KOPT-K1 (cell line): ENCODE measurements at regions not wholly inside any gene's neighbourhood (a gene's known extent, or its start where the extent isn't known, plus 50 kb on each side); places are given as distances from the start of the nearest gene placed in this dataset.

Experiments used
- H3K27ac ChIP-seq: fragments of 200-600 bp; sonication (generic); 2 replicates; pipeline ENCODE4 v1.5.1; 2016; ENCODE audit warnings: antibody characterized with exemption, mild to moderate bottlenecking, low read depth, low read length; ENCODE audit not compliant: poor library complexity, severe bottlenecking
- H3K36me3 ChIP-seq: fragments of 200-600 bp; sonication (generic); 2 replicates; pipeline ENCODE4 v1.5.1; 2017; ENCODE audit warnings: antibody characterized with exemption, mild to moderate bottlenecking, low read length, moderate library complexity; ENCODE audit not compliant: insufficient read depth
- H3K9me3 ChIP-seq: fragments of 200-600 bp; sonication (generic); 2 replicates; pipeline ENCODE4 v1.5.1; 2017; ENCODE audit warnings: antibody characterized with exemption, low read length, mild to moderate bottlenecking; ENCODE audit not compliant: insufficient read depth, poor library complexity, severe bottlenecking

DNA sequence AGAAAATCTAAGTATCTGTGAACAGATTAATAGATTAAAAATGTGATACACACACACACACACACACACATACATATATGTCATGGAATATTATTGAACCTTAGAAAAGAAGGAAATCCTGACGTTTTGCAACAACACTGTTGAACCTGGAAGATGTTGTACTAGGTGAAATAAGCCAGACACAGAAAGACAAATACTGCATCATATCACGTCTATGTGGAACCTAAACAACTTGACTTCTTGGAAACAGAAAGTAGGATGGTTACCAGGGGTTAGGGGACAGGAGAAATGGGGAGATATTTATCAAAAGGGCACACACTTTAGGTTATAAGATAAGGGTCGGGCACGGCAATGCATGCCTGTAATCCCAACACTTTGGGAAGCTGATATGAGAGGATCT, 698.4 kb upstream of the ID2 start:
- no peak overlapping the region for H3K27ac ChIP-seq
- peaks cover 12% of the 10 kb centered on the region for H3K9me3 ChIP-seq
- H3K36me3 ChIP-seq, result no peaks in the 10 kb centered on the region

GRCh38 chr2:7983912-7984311, 697.9 kb upstream of the ID2 start:
- H3K9me3 ChIP-seq, result peaks cover 12% of the 10 kb centered on the region
- no peaks in the 10 kb centered on the region for H3K36me3 ChIP-seq
- H3K27ac ChIP-seq, result no peak overlapping the region

- Histone ChIP-seq H3K36me3 (no peaks in the 10 kb centered on the region), H3K27ac (no peak overlapping the region), H3K9me3 (peaks cover 12% of the 10 kb centered on the region)
These were observed 697.0 kb upstream of the ID2 start for GRCh38 chr2:7984693-7985353.

DNA sequence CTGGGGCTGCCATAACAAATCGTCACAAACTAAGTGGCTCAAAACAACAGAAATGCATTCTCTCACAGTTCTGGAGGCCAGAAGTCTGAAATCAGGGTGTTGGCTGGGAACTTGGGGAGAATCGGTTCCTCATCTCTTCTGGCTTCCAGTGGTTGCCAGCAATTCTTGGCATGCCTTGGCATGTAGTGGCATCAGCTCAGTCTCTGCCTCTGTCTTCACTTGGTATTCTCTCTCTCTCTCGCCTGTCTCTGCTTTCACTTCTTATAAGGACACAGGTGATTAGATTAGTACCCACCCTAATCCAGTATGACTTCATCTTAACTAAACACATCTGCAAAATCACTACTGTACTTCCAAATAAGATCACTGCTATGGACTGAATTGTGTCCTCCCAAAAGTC, 695.4 kb upstream of the ID2 start:
- Histone ChIP-seq H3K9me3 (peaks cover 12% of the 10 kb centered on the region), H3K27ac (no peak overlapping the region), H3K36me3 (no peaks in the 10 kb centered on the region)

- Histone ChIP-seq H3K36me3 (no peaks in the 10 kb centered on the region), H3K9me3 (peaks cover 4% of the 10 kb centered on the region), H3K27ac (no peak overlapping the region)
These were observed 693.9 kb upstream of the ID2 start for GRCh38 chr2:7987992-7988391.

GRCh38 chr2:7988440-7988839, 693.4 kb upstream of the ID2 start:
- H3K9me3 ChIP-seq, result peaks cover 4% of the 10 kb centered on the region
- H3K36me3 ChIP-seq, result no peaks in the 10 kb centered on the region
- no peak overlapping the region for H3K27ac ChIP-seq

DNA sequence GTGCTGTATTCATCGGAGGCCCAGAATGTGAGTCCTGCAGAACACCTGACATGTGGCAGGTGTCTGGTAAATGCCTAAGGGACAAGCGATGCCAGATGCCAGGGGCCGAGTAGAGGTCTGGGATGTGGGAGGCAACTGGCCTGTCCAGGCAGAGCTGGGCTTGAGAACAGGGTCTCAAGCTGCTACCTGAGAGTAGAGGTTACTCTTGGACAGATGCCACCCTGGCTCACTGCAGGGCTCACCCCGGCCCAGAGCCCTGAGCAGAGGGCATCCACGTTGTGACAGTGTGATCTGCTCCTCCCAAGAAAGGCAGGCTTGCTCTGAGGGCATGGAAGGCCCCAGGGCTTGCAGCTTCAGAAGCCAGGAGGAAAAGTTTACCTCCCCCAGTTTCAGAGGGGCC, 692.0 kb upstream of the ID2 start:
- H3K36me3 ChIP-seq, result no peaks in the 10 kb centered on the region
- H3K27ac ChIP-seq, result no peak overlapping the region
- peaks cover 4% of the 10 kb centered on the region for H3K9me3 ChIP-seq

GRCh38 chr2:7992612-7993602, 688.9 kb upstream of the ID2 start:
- H3K27ac ChIP-seq, result no peak overlapping the region
- H3K36me3 ChIP-seq, result no peaks in the 10 kb centered on the region
- H3K9me3 ChIP-seq, result no peaks in the 10 kb centered on the region

GRCh38 chr2:7994397-7994951, 687.4 kb upstream of the ID2 start:
- Histone ChIP-seq H3K27ac (no peak overlapping the region), H3K36me3 (no peaks in the 10 kb centered on the region), H3K9me3 (no peaks in the 10 kb centered on the region)

DNA sequence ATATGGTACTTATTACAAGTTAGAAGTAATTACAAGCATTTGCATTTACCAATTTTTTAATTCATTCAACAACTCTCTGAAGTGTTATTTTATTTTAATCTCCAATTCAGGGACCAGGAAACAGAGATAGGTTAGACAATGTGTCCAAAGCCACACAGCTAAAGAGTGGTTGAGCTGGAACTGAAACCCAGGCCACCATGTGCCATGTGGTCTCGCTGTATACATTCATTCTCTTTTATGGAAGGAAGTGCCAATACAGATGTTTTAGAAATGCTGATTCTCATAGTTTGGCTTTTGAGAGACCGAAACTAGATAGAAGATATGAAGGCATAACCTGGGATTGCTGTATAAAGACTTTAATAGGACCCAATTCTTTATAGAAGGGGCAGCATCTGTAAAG, 684.6 kb upstream of the ID2 start:
- H3K27ac ChIP-seq, result no peak overlapping the region
- no peaks in the 10 kb centered on the region for H3K9me3 ChIP-seq
- H3K36me3 ChIP-seq, result no peaks in the 10 kb centered on the region

- Histone ChIP-seq H3K36me3 (no peaks in the 10 kb centered on the region), H3K27ac (no peak overlapping the region), H3K9me3 (no peaks in the 10 kb centered on the region)
These were observed 682.0 kb upstream of the ID2 start for GRCh38 chr2:7999683-8000476.

- no peaks in the 10 kb centered on the region for H3K9me3 ChIP-seq
- H3K27ac ChIP-seq, result no peak overlapping the region
- no peaks in the 10 kb centered on the region for H3K36me3 ChIP-seq
These were observed 681.0 kb upstream of the ID2 start for GRCh38 chr2:8000870-8001269.

- Histone ChIP-seq H3K36me3 (no peaks in the 10 kb centered on the region), H3K27ac (no peak overlapping the region), H3K9me3 (no peaks in the 10 kb centered on the region)
These were observed 679.0 kb upstream of the ID2 start for GRCh38 chr2:8002765-8003393.

DNA sequence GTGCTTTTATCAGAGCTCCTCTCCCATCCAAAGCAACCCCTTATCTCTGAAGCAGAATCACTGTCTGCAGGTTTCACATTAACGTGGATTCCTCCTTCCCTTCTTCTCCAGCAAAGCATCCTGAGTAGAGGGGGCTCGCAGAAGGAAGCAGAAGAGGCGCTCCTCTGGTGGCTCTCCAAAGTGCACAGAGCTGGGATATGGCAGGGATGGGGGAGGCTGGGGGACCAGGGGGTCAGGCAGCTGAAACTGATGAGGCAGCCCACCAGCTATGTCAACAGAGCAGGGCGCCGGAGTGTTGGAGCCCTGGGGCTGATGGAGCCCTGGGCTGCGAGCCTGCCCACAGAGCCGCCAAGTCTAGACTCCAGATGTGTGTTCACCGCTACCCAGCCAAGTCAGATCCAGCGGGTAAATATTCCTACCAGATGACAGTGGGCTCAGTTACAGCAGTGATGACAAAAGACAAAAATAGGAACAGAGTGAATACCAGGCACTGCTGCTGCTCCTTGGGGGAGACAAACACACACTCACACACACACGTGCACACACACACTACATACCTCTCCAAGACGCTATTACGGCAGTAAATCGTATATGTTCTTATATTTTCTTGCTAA, 678.3 kb upstream of the ID2 start:
- H3K9me3 ChIP-seq, result no peaks in the 10 kb centered on the region
- H3K36me3 ChIP-seq, result no peaks in the 10 kb centered on the region
- no peak overlapping the region for H3K27ac ChIP-seq
